ENCODE measurements at regions not wholly inside any gene's neighbourhood (a gene's known extent, or its start where the extent isn't known, plus 50 kb on each side); places are given as distances from the start of the nearest gene placed in this dataset.

- TF ChIP-seq POLR2A (IDR thresholded peaks at IDR 0.05) = no peak
- TF ChIP-seq POLR2AphosphoS5 (IDR thresholded peaks at IDR 0.05) = no peak
Measured at GRCh38 chr4:4675051-4675581, 133.3 kb upstream of the STX18 start.
